Gastroesophageal sphincter (tissue), 3 donors: ENCODE measurements at regions not wholly inside any gene's neighbourhood (a gene's known extent, or its start where the extent isn't known, plus 50 kb on each side); places are given as distances from the start of the nearest gene placed in this dataset.

Experiments used
- CTCF ChIP-seq, 4 experiments: fragments of 200-600 bp in 2 of 4; fragments of 450-650 bp in 2 of 4; sonication (generic) in 1 of 4; IDR thresholded peaks; one replicate each; pipeline ENCODE4 v1.5.1; 2017 to 2019; ENCODE audit warnings: antibody characterized with exemption in 4 of 4, mild to moderate bottlenecking in 2 of 4, moderate library complexity in 2 of 4
- EP300 ChIP-seq: sonication (generic); formaldehyde crosslinking; IDR thresholded peaks from one replicate; pipeline ENCODE4 v1.6.1; 2017; ENCODE audit warnings: antibody characterized with exemption, mild to moderate bottlenecking
- POLR2A ChIP-seq, 2 donors: fragments of 450-650 bp; IDR thresholded peaks; one replicate each; pipeline ENCODE4 v1.6.1; 2017; ENCODE audit warnings: antibody characterized with exemption in 2 of 2, mild to moderate bottlenecking in 2 of 2, moderate library complexity in 1 of 2
- POLR2AphosphoS5 ChIP-seq: sonication (generic); formaldehyde crosslinking; IDR thresholded peaks from one replicate; pipeline ENCODE4 v1.6.1; 2017; ENCODE audit warnings: antibody characterized with exemption

GRCh38 chr15:93587059-93587521 lies 498.1 kb upstream of the RGMA start:
- no peak for TF ChIP-seq CTCF (IDR thresholded peaks at IDR 0.05)
- TF ChIP-seq EP300, result no peak
- no peak for TF ChIP-seq POLR2AphosphoS5
- no peak for TF ChIP-seq POLR2A (IDR thresholded peaks at IDR 0.05)
